K562 (cell line): ENCODE measurements at regions not wholly inside any gene's neighbourhood (a gene's known extent, or its start where the extent isn't known, plus 50 kb on each side); places are given as distances from the start of the nearest gene placed in this dataset.

Experiments
- ATAC-seq: fragments of 200-7000 bp; cut with Tn5 transposase; 3 replicates; pipeline ENCODE4 v1.9.1; 2020; ENCODE audit warnings: moderate library complexity
- BruUV-seq: library from RNA; stranded (reverse); fragments of 400-500 nt; replicated peaks from 2 replicates; lab custom pipeline; 2021; lab: Mats Ljungman, UMichigan
- CTCF ChIA-PET: fragments of 300-600 bp; formaldehyde crosslinking; extraction: SDS; loops from one replicate; lab custom pipeline; 2021; ENCODE audit warnings: low intra/inter-chr PET ratio; lab: Yijun Ruan, JAX
- POLR2A ChIA-PET: fragments of 300-600, 350-650 bp; sonication (Branson Sonifier 250); formaldehyde crosslinking; extraction: SDS; loops from one replicate; lab custom pipeline; 2021; ENCODE audit warnings: antibody characterized with exemption, inconsistent platforms; lab: Yijun Ruan, JAX
- DNase-seq, 4 experiments: peaks; one replicate each; pipeline versions ENCODE4 v3.0.0 to v3.0.0-alpha.2; 2011 to 2018; ENCODE audit warnings: low spot score in 3 of 4, mixed read lengths in 3 of 4; ENCODE audit errors: extremely low read depth in 1 of 4
- FAIRE-seq: peaks from 2 replicates; lab custom pipeline; 2011; peaks lifted over from hg19 to GRCh38; lab: Jason Lieb, UNC
- H2AFZ ChIP-seq: 2 replicates; pipeline ENCODE4 v1.6.0; 2011; ENCODE audit warnings: low read depth, low read length, control low read depth, inconsistent platforms
- H3K27ac ChIP-seq: fragments of 200-600 bp; 3 replicates; pipeline ENCODE4 v1.8.0; 2011; ENCODE audit warnings: low read depth, mild to moderate bottlenecking, control low read depth, inconsistent platforms, low read length, moderate library complexity, mixed read lengths; ENCODE audit errors: extremely low read depth
- H3K27me3 ChIP-seq, 2 experiments: fragments of 300-600 bp in 1 of 2; 2 replicates in 1 of 2; 3 replicates in 1 of 2; pipeline versions ENCODE4 v1.6.0 to v1.8.0; 2011; ENCODE audit warnings: inconsistent platforms in 2 of 2, low read length in 2 of 2, mild to moderate bottlenecking in 1 of 2, mixed read lengths in 1 of 2, moderate library complexity in 1 of 2; ENCODE audit not compliant: control insufficient read depth in 2 of 2, insufficient read depth in 2 of 2
- H3K36me3 ChIP-seq: fragments of 300-600 bp; 3 replicates; pipeline ENCODE4 v1.8.0; 2011; ENCODE audit warnings: mild to moderate bottlenecking, low read length, inconsistent platforms; ENCODE audit not compliant: control insufficient read depth, insufficient read depth
- H3K4me1 ChIP-seq, 2 experiments: fragments of 200-600 bp in 1 of 2; replicated peaks in 1 of 2; 2 replicates in 1 of 2; 3 replicates in 1 of 2; pipeline versions ENCODE4 v1.5.1 to v1.8.0; 2011; ENCODE audit warnings: inconsistent platforms in 2 of 2, low read length in 2 of 2, mild to moderate bottlenecking in 1 of 2, mixed read lengths in 1 of 2, moderate library complexity in 1 of 2; ENCODE audit not compliant: control insufficient read depth in 2 of 2, insufficient read depth in 2 of 2
- H3K4me2 ChIP-seq: 2 replicates; pipeline ENCODE4 v1.6.1; 2011; ENCODE audit warnings: low read length, control low read depth, inconsistent platforms, mixed read lengths; ENCODE audit not compliant: insufficient read depth
- H3K4me3 ChIP-seq: fragments of 200-600 bp; sonication (generic), shearing (Covaris generic); 2 replicates; pipeline ENCODE4 v1.5.1; 2016; ENCODE audit warnings: control low read depth, inconsistent platforms
- H3K79me2 ChIP-seq: fragments of 200-600 bp; 3 replicates; pipeline ENCODE4 v1.8.0; 2011; ENCODE audit warnings: low read length, inconsistent platforms; ENCODE audit not compliant: control insufficient read depth, insufficient read depth
- H3K9ac ChIP-seq, 2 experiments: 2 replicates each; pipeline versions ENCODE4 v1.6.0 to v1.6.1; 2011; ENCODE audit warnings: low read depth in 2 of 2, low read length in 2 of 2, control low read depth in 1 of 2, inconsistent platforms in 1 of 2, mild to moderate bottlenecking in 1 of 2, mixed read lengths in 1 of 2; ENCODE audit not compliant: insufficient read depth in 1 of 2
- H3K9me1 ChIP-seq: one replicate; pipeline ENCODE4 v1.6.0; 2011; ENCODE audit warnings: inconsistent platforms, mild to moderate bottlenecking, low read length, moderate library complexity; ENCODE audit not compliant: control insufficient read depth, insufficient read depth
- H3K9me3 ChIP-seq: replicated peaks from 2 replicates; pipeline ENCODE4 v1.5.1; 2011; ENCODE audit warnings: low read depth, low read length, inconsistent platforms; ENCODE audit not compliant: control insufficient read depth, insufficient read depth
- H4K20me1 ChIP-seq: replicated peaks from 2 replicates; pipeline ENCODE4 v1.6.1; 2011; ENCODE audit warnings: low read length, inconsistent platforms, mixed read lengths; ENCODE audit not compliant: control insufficient read depth, insufficient read depth
- CC2D1A ChIP-seq: fragments of 450-650 bp; IDR thresholded peaks from 2 replicates; pipeline ENCODE4 v1.6.1; 2017; ENCODE audit warnings: mild to moderate bottlenecking
- HLTF ChIP-seq: fragments of 450-650 bp; IDR thresholded peaks from 2 replicates; pipeline ENCODE4 v1.6.1; 2016
- MAFG ChIP-seq: fragments of 450-650 bp; conservative IDR thresholded peaks from 2 replicates; pipeline ENCODE4 v1.6.1; 2016; ENCODE audit warnings: missing genetic modification characterization, missing compliant biosample characterization
- PTRF ChIP-seq: fragments of 450-650 bp; IDR thresholded peaks from 2 replicates; pipeline ENCODE4 v1.6.1; 2016; ENCODE audit warnings: mild to moderate bottlenecking, missing genetic modification characterization, missing compliant biosample characterization
- RAD21 ChIP-seq, 2 experiments: fragments of 250-450 bp in 1 of 2; fragments of 450-650 bp in 1 of 2; sonication (Bioruptor Pico) in 1 of 2; formaldehyde crosslinking in 1 of 2; IDR thresholded peaks in 1 of 2; conservative IDR thresholded peaks in 1 of 2; 2 replicates each; pipeline versions ENCODE4 v1.4.0 to v1.8.0; 2020 to 2022; ENCODE audit warnings: mild to moderate bottlenecking in 2 of 2, moderate library complexity in 1 of 2
- SAFB2 ChIP-seq: fragments of 200-400 bp; formaldehyde crosslinking; IDR thresholded peaks from 2 replicates; pipeline ENCODE4 v1.6.1; 2018; ENCODE audit warnings: borderline replicate concordance, low read length, low read depth, moderate library complexity; ENCODE audit not compliant: severe bottlenecking
- STAG1 ChIP-seq: sonication (generic); formaldehyde crosslinking; IDR thresholded peaks from 2 replicates; pipeline ENCODE4 v1.5.0; 2020; ENCODE audit warnings: missing genetic modification reagents, borderline replicate concordance
- ZNF316 ChIP-seq: fragments of 450-650 bp; IDR thresholded peaks from 2 replicates; pipeline ENCODE4 v1.6.1; 2016
- ZNF583 ChIP-seq: fragments of 250-450 bp; sonication (Bioruptor Pico); IDR thresholded peaks from 2 replicates; pipeline ENCODE4 v1.4.0; 2020
- WGBS: fragments of 100-300 bp; shearing (Covaris generic); methylation state at CpG from one replicate; pipeline ENCODE4 v1.1.6; 2016; ENCODE audit warnings: low coverage, mixed read lengths; ENCODE audit not compliant: insufficient coverage; ENCODE audit errors: missing lambda C conversion rate; 5-methylcytosine and 5-hydroxymethylcytosine counted together
- in situ Hi-C: fragments of 300-500 bp; cut with MboI; formaldehyde crosslinking; loops from 4 replicates; pipeline ENCODE4 v1.15.0; 2018; ENCODE audit warnings: inconsistent platforms, mixed read lengths
- intact Hi-C: fragments of 100-400 bp; cut with micrococcal nuclease; formaldehyde crosslinking; loops from 2 replicates; pipeline ENCODE4 v1.14.2; 2022
- TF ChIP-seq, protein P1 (sequence below): sonication (generic); formaldehyde crosslinking; IDR thresholded peaks from 2 replicates; pipeline ENCODE4 v1.8.1; 2023; ENCODE audit warnings: missing genetic modification reagents, mild to moderate bottlenecking, borderline replicate concordance
- TF ChIP-seq, protein P2 (sequence below), 3 experiments: IDR thresholded peaks in 2 of 3; conservative IDR thresholded peaks in 1 of 3; 2 replicates each; pipeline ENCODE4 v1.5.1; 2011 to 2012; ENCODE audit warnings: low read length in 3 of 3, mild to moderate bottlenecking in 3 of 3, control low read depth in 2 of 3, improper control_type of control experiment in 1 of 3, inconsistent platforms in 1 of 3, low read depth in 1 of 3, mixed read lengths in 1 of 3, moderate library complexity in 1 of 3; ENCODE audit not compliant: insufficient read depth in 2 of 3
- TF ChIP-seq, protein P3 (sequence below), 2 experiments: fragments of 450-650 bp in 1 of 2; sonication (generic) in 1 of 2; formaldehyde crosslinking in 1 of 2; IDR thresholded peaks in 1 of 2; conservative IDR thresholded peaks in 1 of 2; 2 replicates each; pipeline versions ENCODE4 v1.6.1 to v1.8.1; 2016 to 2023; ENCODE audit warnings: mild to moderate bottlenecking in 2 of 2, moderate library complexity in 2 of 2, inconsistent platforms in 1 of 2, missing genetic modification reagents in 1 of 2

DNA sequence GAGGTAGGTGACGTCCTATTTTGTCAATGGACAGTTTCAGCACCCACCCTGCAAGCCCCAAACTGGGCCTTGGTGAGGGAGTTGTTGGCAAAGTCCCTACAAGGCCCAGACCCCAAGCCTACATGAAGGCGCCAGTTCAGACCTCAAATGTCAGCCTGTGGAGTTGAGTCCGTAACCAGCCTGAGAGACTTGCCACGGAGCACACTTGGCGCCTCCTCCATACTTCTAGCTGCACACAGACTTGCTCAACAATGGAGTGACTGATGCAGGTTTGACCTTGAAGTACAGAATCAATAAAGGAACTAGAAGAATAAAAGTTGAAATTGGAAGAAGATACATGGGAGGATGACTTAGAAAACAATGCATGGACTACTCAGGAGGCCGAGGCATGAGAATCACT lies 134.3 kb downstream of the PROX1 start (continued):
- TF ChIP-seq, protein P1, sequence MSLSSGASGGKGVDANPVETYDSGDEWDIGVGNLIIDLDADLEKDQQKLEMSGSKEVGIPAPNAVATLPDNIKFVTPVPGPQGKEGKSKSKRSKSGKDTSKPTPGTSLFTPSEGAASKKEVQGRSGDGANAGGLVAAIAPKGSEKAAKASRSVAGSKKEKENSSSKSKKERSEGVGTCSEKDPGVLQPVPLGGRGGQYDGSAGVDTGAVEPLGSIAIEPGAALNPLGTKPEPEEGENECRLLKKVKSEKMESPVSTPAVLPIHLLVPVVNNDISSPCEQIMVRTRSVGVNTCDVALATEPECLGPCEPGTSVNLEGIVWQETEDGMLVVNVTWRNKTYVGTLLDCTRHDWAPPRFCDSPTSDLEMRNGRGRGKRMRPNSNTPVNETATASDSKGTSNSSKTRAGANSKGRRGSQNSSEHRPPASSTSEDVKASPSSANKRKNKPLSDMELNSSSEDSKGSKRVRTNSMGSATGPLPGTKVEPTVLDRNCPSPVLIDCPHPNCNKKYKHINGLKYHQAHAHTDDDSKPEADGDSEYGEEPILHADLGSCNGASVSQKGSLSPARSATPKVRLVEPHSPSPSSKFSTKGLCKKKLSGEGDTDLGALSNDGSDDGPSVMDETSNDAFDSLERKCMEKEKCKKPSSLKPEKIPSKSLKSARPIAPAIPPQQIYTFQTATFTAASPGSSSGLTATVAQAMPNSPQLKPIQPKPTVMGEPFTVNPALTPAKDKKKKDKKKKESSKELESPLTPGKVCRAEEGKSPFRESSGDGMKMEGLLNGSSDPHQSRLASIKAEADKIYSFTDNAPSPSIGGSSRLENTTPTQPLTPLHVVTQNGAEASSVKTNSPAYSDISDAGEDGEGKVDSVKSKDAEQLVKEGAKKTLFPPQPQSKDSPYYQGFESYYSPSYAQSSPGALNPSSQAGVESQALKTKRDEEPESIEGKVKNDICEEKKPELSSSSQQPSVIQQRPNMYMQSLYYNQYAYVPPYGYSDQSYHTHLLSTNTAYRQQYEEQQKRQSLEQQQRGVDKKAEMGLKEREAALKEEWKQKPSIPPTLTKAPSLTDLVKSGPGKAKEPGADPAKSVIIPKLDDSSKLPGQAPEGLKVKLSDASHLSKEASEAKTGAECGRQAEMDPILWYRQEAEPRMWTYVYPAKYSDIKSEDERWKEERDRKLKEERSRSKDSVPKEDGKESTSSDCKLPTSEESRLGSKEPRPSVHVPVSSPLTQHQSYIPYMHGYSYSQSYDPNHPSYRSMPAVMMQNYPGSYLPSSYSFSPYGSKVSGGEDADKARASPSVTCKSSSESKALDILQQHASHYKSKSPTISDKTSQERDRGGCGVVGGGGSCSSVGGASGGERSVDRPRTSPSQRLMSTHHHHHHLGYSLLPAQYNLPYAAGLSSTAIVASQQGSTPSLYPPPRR (CRISPR knock-in tag): no peak
- no peak for TF ChIP-seq SAFB2

DNA sequence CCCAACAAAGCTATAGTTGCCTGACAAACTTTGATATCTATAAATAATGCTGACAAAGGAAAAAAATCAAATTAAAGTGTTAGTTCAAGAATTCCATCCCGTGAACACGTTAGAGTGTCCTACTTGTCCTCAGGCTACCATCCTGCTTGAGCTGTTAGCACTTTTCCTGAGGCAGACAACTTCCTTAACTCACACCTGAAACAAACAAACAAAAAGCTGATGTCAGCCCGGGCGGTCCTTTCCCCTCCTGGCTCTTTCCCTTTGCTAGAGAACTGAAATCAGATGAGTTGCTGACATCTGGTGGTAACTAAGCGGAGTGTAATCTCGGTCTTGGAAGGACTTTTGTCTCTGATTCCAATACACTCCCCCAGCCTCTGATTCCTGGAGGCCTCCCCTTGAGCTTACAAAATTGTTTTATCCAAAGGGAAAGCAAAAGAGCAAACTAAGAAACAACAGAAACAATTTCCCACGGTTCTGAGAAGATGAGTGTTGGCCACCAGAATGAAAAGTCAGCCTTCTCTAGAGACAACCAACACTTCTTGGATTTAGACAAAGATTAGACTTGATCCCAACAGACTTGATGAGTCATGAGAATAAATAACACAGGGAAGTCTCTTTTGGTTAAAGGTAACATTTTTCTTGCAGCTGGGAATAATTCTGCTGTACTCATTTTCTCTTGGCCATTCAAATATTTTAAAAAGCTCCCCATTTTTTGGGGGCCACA lies 135.4 kb downstream of the PROX1 start:
- Histone ChIP-seq H3K27ac (no peak overlapping the region), H3K79me2 (no peaks in the 10 kb centered on the region), H2AFZ (no peak overlapping the region), H3K4me1 (no peaks in the 10 kb centered on the region; a peak in 1 of 5 replicates), H3K4me2 (no peak overlapping the region), H3K9ac (no peak overlapping the region), H3K9me1 (no peaks in the 10 kb centered on the region), H3K27me3 (peaks cover 0 to 5% of the 10 kb centered on the region in 2 experiments; a peak in 3 of 5 replicates), H4K20me1 (no peaks in the 10 kb centered on the region), H3K36me3 (no peaks in the 10 kb centered on the region), H3K4me3 (no peak overlapping the region), H3K9me3 (no peaks in the 10 kb centered on the region)
- no TSS peak for BruUV-seq
- FAIRE-seq (peak; percentile 78), DNase-seq (peak; percentile 24 to 61 (median 45)), ATAC-seq (peak; percentile 97)
- intact Hi-C loops: loop anchor here (1.0 to 5.0 kb wide), 4 partner anchors 559 to 1001 kb away; no protein-coding TSS in a partner anchor
- ChIA-PET POLR2A (interaction anchor here (0.6 kb wide), 2 partner anchors 9 to 560 kb away, joined by 3 read pairs; no protein-coding TSS in a partner anchor), CTCF (interaction anchor here (1.4 kb wide), 1 partner anchor 879 kb away, joined by 9 read pairs; no protein-coding TSS in a partner anchor)
- whole genome bisulfite sequencing: 0% methylated on average over 7 of the region's 7 CpGs
- in situ Hi-C loops: no loop called here
- no peak for TF ChIP-seq ZNF583 (CRISPR knock-in tag)
- peak; percentile 97 for TF ChIP-seq ZNF316
- TF ChIP-seq, protein P2, sequence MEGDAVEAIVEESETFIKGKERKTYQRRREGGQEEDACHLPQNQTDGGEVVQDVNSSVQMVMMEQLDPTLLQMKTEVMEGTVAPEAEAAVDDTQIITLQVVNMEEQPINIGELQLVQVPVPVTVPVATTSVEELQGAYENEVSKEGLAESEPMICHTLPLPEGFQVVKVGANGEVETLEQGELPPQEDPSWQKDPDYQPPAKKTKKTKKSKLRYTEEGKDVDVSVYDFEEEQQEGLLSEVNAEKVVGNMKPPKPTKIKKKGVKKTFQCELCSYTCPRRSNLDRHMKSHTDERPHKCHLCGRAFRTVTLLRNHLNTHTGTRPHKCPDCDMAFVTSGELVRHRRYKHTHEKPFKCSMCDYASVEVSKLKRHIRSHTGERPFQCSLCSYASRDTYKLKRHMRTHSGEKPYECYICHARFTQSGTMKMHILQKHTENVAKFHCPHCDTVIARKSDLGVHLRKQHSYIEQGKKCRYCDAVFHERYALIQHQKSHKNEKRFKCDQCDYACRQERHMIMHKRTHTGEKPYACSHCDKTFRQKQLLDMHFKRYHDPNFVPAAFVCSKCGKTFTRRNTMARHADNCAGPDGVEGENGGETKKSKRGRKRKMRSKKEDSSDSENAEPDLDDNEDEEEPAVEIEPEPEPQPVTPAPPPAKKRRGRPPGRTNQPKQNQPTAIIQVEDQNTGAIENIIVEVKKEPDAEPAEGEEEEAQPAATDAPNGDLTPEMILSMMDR (IDR thresholded peaks at IDR 0.05 in 2 of 3, conservative IDR thresholded peaks at IDR 0.05 in 1 of 3; ENCODE audit: insufficient read depth in 2 of 3, low read depth in 1 of 3, low read length in 3 of 3): peak; percentile 51 to 69 (median 56)
- 0 out of 2 replicates have a peak, but pooled peaks have one; percentile 50 for TF ChIP-seq CC2D1A
- peak; percentile 96 for TF ChIP-seq MAFG (tag)
- TF ChIP-seq, protein P3, sequence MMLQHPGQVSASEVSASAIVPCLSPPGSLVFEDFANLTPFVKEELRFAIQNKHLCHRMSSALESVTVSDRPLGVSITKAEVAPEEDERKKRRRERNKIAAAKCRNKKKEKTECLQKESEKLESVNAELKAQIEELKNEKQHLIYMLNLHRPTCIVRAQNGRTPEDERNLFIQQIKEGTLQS (IDR thresholded peaks at IDR 0.05): peak; percentile 30; the same call in 1 of the 2 replicates
- TF ChIP-seq, protein P3 (CRISPR knock-in tag; conservative IDR thresholded peaks at IDR 0.05): no peak
- peak; percentile 92 to 93 for TF ChIP-seq RAD21 (CRISPR knock-in tag; conservative IDR thresholded peaks at IDR 0.05 in 1 of 2, IDR thresholded peaks at IDR 0.05 in 1 of 2)
- peak; percentile 46; the same call in 1 of the 2 replicates for TF ChIP-seq STAG1 (CRISPR knock-in tag)
- TF ChIP-seq HLTF: no peak
- no peak for TF ChIP-seq PTRF (tag)
